Left ventricle myocardium inferior (tissue), 1 donor: ENCODE measurements at regions not wholly inside any gene's neighbourhood (a gene's known extent, or its start where the extent isn't known, plus 50 kb on each side); places are given as distances from the start of the nearest gene placed in this dataset.

Source experiments
- DNase-seq: peaks from one replicate; pipeline ENCODE4 v3.0.0-alpha.2; 2020
- H3K27ac ChIP-seq: fragments of 200-600 bp; replicated peaks from 2 replicates; pipeline ENCODE4 v1.8.0; 2021
- H3K27me3 ChIP-seq: fragments of 200-600 bp; 2 replicates; pipeline ENCODE4 v1.8.0; 2021; ENCODE audit warnings: low read depth
- H3K36me3 ChIP-seq: fragments of 200-600 bp; 2 replicates; pipeline ENCODE4 v1.8.0; 2021
- H3K4me1 ChIP-seq: fragments of 200-600 bp; 2 replicates; pipeline ENCODE4 v1.8.0; 2021
- H3K4me3 ChIP-seq: fragments of 200-600 bp; 2 replicates; pipeline ENCODE4 v1.8.0; 2021; ENCODE audit warnings: mild to moderate bottlenecking, moderate library complexity
- H3K9me3 ChIP-seq: fragments of 200-600 bp; replicated peaks from 2 replicates; pipeline ENCODE4 v1.8.0; 2021
- intact Hi-C: fragments of 100-400 bp; cut with micrococcal nuclease; formaldehyde crosslinking; loops from one replicate; pipeline ENCODE4 v1.11.0; 2022
- TF ChIP-seq, protein P1 (sequence below): fragments of 200-600 bp; IDR thresholded peaks from 2 replicates; pipeline ENCODE4 v1.8.0; 2021; ENCODE audit warnings: antibody characterized with exemption, mild to moderate bottlenecking, borderline replicate concordance
- donor health status: DM: no; HTN: yes; CAD: no; lungs with severe emphysema.

GRCh38 chr10:123548770-123549169 lies 117.4 kb upstream of the GPR26 start:
- H3K4me3 ChIP-seq, result no peak overlapping the region
- DNase-seq, result no peak
- H3K27me3 ChIP-seq, result peaks cover 63% of the 10 kb centered on the region
- no peaks in the 10 kb centered on the region for H3K36me3 ChIP-seq
- H3K27ac ChIP-seq, result no peak overlapping the region
- H3K4me1 ChIP-seq, result no peaks in the 10 kb centered on the region
- TF ChIP-seq, protein P1, sequence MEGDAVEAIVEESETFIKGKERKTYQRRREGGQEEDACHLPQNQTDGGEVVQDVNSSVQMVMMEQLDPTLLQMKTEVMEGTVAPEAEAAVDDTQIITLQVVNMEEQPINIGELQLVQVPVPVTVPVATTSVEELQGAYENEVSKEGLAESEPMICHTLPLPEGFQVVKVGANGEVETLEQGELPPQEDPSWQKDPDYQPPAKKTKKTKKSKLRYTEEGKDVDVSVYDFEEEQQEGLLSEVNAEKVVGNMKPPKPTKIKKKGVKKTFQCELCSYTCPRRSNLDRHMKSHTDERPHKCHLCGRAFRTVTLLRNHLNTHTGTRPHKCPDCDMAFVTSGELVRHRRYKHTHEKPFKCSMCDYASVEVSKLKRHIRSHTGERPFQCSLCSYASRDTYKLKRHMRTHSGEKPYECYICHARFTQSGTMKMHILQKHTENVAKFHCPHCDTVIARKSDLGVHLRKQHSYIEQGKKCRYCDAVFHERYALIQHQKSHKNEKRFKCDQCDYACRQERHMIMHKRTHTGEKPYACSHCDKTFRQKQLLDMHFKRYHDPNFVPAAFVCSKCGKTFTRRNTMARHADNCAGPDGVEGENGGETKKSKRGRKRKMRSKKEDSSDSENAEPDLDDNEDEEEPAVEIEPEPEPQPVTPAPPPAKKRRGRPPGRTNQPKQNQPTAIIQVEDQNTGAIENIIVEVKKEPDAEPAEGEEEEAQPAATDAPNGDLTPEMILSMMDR, result no peak
- intact Hi-C loops, result no loop called here
- peaks cover 13% of the 10 kb centered on the region for H3K9me3 ChIP-seq

- Histone ChIP-seq H3K4me3 (no peak overlapping the region), H3K36me3 (no peaks in the 10 kb centered on the region), H3K27ac (no peak overlapping the region), H3K9me3 (peaks cover 1% of the 10 kb centered on the region), H3K27me3 (peaks cover 74% of the 10 kb centered on the region), H3K4me1 (no peaks in the 10 kb centered on the region)
- DNase-seq, result no peak
- intact Hi-C loops, result loop anchor here (10.0 kb wide), 1 partner anchor 505 kb away; no protein-coding TSS in a partner anchor
- TF ChIP-seq, protein P1, result no peak
Observed at GRCh38 chr10:123549761-123550454, 116.2 kb upstream of the GPR26 start.

GRCh38 chr10:123550675-123551096 lies 115.5 kb upstream of the GPR26 start:
- Histone ChIP-seq H3K9me3 (no peaks in the 10 kb centered on the region), H3K4me1 (no peaks in the 10 kb centered on the region), H3K36me3 (no peaks in the 10 kb centered on the region), H3K27ac (no peak overlapping the region), H3K4me3 (no peak overlapping the region), H3K27me3 (peaks cover 82% of the 10 kb centered on the region)
- TF ChIP-seq, protein P1, result no peak
- intact Hi-C loops, result loop anchor here (10.0 kb wide), 1 partner anchor 506 kb away; no protein-coding TSS in a partner anchor
- no peak for DNase-seq

DNA sequence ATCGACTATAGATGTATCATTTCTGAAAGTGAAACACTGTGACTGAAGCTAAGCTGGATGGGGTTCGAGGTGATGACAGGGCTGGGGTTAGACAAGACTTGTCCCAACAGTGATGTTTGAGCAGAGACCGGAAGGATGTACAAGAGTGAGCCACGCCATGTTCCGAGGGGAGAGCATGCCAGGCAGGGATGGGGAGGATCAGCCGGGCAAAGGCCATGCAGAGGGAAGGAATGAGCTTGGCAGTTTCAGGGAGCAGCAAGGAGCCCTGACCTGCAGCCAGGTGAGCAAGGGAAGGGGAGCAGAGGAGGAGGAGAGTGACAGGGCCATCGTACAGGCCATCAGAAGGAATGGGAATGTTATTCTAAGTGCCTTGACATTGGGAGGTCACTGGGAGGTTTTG lies 114.9 kb upstream of the GPR26 start:
- TF ChIP-seq, protein P1, result no peak
- Histone ChIP-seq H3K4me1 (no peaks in the 10 kb centered on the region), H3K9me3 (no peaks in the 10 kb centered on the region), H3K36me3 (no peaks in the 10 kb centered on the region), H3K27me3 (peaks cover 88% of the 10 kb centered on the region), H3K27ac (no peak overlapping the region), H3K4me3 (no peak overlapping the region)
- DNase-seq, result no peak
- intact Hi-C loops, result loop anchor here (10.0 kb wide), 1 partner anchor 506 kb away; no protein-coding TSS in a partner anchor

DNA sequence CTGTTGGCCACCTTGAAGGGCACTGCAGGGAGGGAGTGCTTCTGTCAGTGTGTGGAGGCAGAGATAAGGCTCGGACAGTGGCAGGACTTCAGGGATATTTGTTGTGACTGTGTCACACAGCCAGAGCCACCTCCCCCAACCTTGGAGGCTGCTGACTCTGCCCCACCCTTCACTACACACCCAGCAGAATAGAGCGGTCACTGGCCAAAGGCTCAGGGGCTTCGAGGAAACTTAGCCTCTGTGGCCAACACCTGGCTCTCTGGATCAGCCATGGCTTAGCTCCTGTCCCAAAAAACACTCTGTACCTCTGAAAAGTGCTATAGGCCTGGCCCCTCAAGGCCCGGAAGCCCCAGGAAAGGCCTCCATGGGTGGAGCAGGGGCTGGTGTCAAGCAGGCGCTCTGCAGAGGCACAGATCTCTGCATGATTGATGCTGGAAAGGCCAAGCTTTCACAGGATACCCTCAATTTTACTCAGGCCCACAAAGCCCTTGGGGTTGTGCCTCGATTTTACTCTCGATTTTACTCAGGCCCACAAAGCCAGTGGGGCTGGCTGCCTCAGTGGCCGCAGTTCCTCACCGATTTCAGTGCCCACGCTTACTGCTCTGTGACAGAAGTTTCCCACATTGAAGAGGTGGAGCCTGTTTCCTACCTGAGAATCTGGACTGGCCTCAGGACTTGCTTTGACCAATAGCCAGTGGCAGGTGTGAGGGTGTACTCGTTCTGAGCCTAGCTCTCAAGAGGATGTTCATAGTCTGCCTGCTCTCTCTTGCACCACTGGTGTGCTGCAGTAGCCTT lies 113.2 kb upstream of the GPR26 start:
- Histone ChIP-seq H3K9me3 (no peaks in the 10 kb centered on the region), H3K4me1 (no peaks in the 10 kb centered on the region), H3K27ac (no peak overlapping the region), H3K4me3 (no peak overlapping the region), H3K27me3 (peaks cover 91% of the 10 kb centered on the region), H3K36me3 (no peaks in the 10 kb centered on the region)
- intact Hi-C loops, result loop anchor here (10.0 kb wide), 1 partner anchor 508 kb away; no protein-coding TSS in a partner anchor
- no peak for DNase-seq
- TF ChIP-seq, protein P1, result no peak
